IMR-90 (cell line): ENCODE measurements at regions not wholly inside any gene's neighbourhood (a gene's known extent, or its start where the extent isn't known, plus 50 kb on each side); places are given as distances from the start of the nearest gene placed in this dataset.

Experiments used
- ATAC-seq: fragments of 200-7000 bp; cut with Tn5 transposase; 2 replicates; pipeline ENCODE4 v1.9.1; 2020; ENCODE audit warnings: low read depth, mild to moderate bottlenecking, moderate library complexity
- BruUV-seq: library from RNA; stranded (reverse); fragments of 400-500 nt; replicated peaks from 2 replicates; lab custom pipeline; 2021; lab: Mats Ljungman, UMichigan
- CTCF ChIA-PET: fragments of 300-600 bp; formaldehyde crosslinking; extraction: SDS; loops from one replicate; lab custom pipeline; 2021; ENCODE audit warnings: antibody characterized with exemption; lab: Yijun Ruan, JAX
- POLR2A ChIA-PET: fragments of 300-600 bp; sonication (Branson Sonifier 250); formaldehyde crosslinking; loops from one replicate; lab custom pipeline; 2022; ENCODE audit warnings: antibody characterized with exemption; ENCODE audit not compliant: unreplicated experiment; lab: Charles Lee
- DNase-seq: peaks from one replicate; pipeline ENCODE4 v3.0.0; 2013
- H2AFZ ChIP-seq: replicated peaks from 2 replicates; pipeline ENCODE3; 2013; ENCODE audit warnings: low read length, mild to moderate bottlenecking; ENCODE audit not compliant: poor library complexity
- H2AK5ac ChIP-seq: 2 replicates; pipeline ENCODE4 v1.6.1; 2013; ENCODE audit warnings: low read depth, low read length, inconsistent platforms
- H2AK9ac ChIP-seq: replicated peaks from 2 replicates; pipeline ENCODE3; 2013; ENCODE audit warnings: mild to moderate bottlenecking, low read depth, low read length, moderate library complexity; ENCODE audit not compliant: poor library complexity
- H2BK120ac ChIP-seq: 2 replicates; pipeline ENCODE4 v1.6.1; 2013; ENCODE audit warnings: low read depth, low read length, inconsistent platforms
- H2BK15ac ChIP-seq: 3 replicates; pipeline ENCODE4 v1.6.1; 2013; ENCODE audit warnings: low read depth, low read length, inconsistent platforms
- H2BK20ac ChIP-seq: 2 replicates; pipeline ENCODE4 v1.6.1; 2013; ENCODE audit warnings: low read depth, mild to moderate bottlenecking, inconsistent platforms, low read length, moderate library complexity
- H2BK5ac ChIP-seq: 2 replicates; pipeline ENCODE4 v1.6.1; 2013; ENCODE audit warnings: mild to moderate bottlenecking, low read depth, low read length, inconsistent platforms; ENCODE audit not compliant: poor library complexity, severe bottlenecking
- H3K14ac ChIP-seq: replicated peaks from 2 replicates; pipeline ENCODE4 v1.6.1; 2013; ENCODE audit warnings: low read depth, low read length, inconsistent platforms
- H3K18ac ChIP-seq: 2 replicates; pipeline ENCODE4 v1.6.1; 2013; ENCODE audit warnings: low read depth, low read length, control low read depth
- H3K23ac ChIP-seq: 2 replicates; pipeline ENCODE4 v1.6.1; 2013; ENCODE audit warnings: low read depth, low read length, inconsistent platforms
- H3K27ac ChIP-seq: 2 replicates; pipeline ENCODE4 v1.5.1; 2013; ENCODE audit warnings: mild to moderate bottlenecking, control low read depth, low read length; ENCODE audit not compliant: insufficient read depth
- H3K27me3 ChIP-seq: 2 replicates; pipeline ENCODE4 v1.6.1; 2013; ENCODE audit warnings: low read length; ENCODE audit not compliant: control insufficient read depth, insufficient read depth
- H3K36me3 ChIP-seq: 2 replicates; pipeline ENCODE4 v1.6.1; 2013; ENCODE audit warnings: low read length, mixed read lengths; ENCODE audit not compliant: control insufficient read depth, insufficient read depth
- H3K4ac ChIP-seq: 2 replicates; pipeline ENCODE4 v1.6.1; 2013; ENCODE audit warnings: low read depth, low read length, inconsistent platforms
- H3K4me1 ChIP-seq: 2 replicates; pipeline ENCODE4 v1.6.1; 2013; ENCODE audit warnings: low read length, mixed read lengths; ENCODE audit not compliant: control insufficient read depth, insufficient read depth
- H3K4me2 ChIP-seq: 2 replicates; pipeline ENCODE4 v1.6.1; 2013; ENCODE audit warnings: low read depth, mild to moderate bottlenecking, control low read depth, low read length, moderate library complexity
- H3K4me3 ChIP-seq: 2 replicates; pipeline ENCODE4 v1.5.1; 2013; ENCODE audit warnings: low read depth, mild to moderate bottlenecking, control low read depth, low read length, moderate library complexity; ENCODE audit not compliant: insufficient read depth
- H3K56ac ChIP-seq: 2 replicates; pipeline ENCODE4 v1.6.1; 2013; ENCODE audit warnings: low read length, inconsistent platforms; ENCODE audit not compliant: insufficient read depth; ENCODE audit errors: extremely low read depth
- H3K79me1 ChIP-seq, 2 experiments: 2 replicates each; pipeline ENCODE4 v1.6.1; 2013; ENCODE audit warnings: low read length in 2 of 2, inconsistent platforms in 1 of 2, low read depth in 1 of 2
- H3K9ac ChIP-seq: 2 replicates; pipeline ENCODE4 v1.6.1; 2013; ENCODE audit warnings: low read depth, low read length, control low read depth
- H3K9me1 ChIP-seq: 2 replicates; pipeline ENCODE4 v1.6.1; 2013; ENCODE audit warnings: low read length, inconsistent platforms; ENCODE audit not compliant: insufficient read depth
- H3K9me3 ChIP-seq: 2 replicates; pipeline ENCODE4 v1.6.1; 2013; ENCODE audit warnings: low read length; ENCODE audit not compliant: control insufficient read depth, insufficient read depth
- H4K20me1 ChIP-seq: 2 replicates; pipeline ENCODE4 v1.6.1; 2013; ENCODE audit warnings: low read length, inconsistent platforms; ENCODE audit not compliant: insufficient read depth
- H4K5ac ChIP-seq: 2 replicates; pipeline ENCODE4 v1.6.1; 2013; ENCODE audit warnings: mild to moderate bottlenecking, low read depth, low read length, control low read depth
- H4K8ac ChIP-seq, 2 experiments: 2 replicates each; pipeline ENCODE4 v1.6.1; 2013; ENCODE audit warnings: low read depth in 2 of 2, low read length in 2 of 2, control low read depth in 1 of 2, inconsistent platforms in 1 of 2
- H4K91ac ChIP-seq: 2 replicates; pipeline ENCODE4 v1.6.1; 2013; ENCODE audit warnings: low read depth, low read length, inconsistent platforms; ENCODE audit not compliant: insufficient read depth
- RCOR1 ChIP-seq: IDR thresholded peaks from 2 replicates; pipeline ENCODE4 v1.6.1; 2012; ENCODE audit warnings: mild to moderate bottlenecking, low read length, improper control_type of control experiment; ENCODE audit not compliant: insufficient replicate concordance
- WGBS, 2 experiments: methylation state at CpG; one replicate each; pipeline versions ENCODE4 v1.1.5 to v1.1.7; 2013; ENCODE audit warnings: missing lambda C conversion rate in 2 of 2; ENCODE audit not compliant: insufficient read length in 1 of 2; ENCODE audit errors: extremely low coverage in 2 of 2; 5-methylcytosine and 5-hydroxymethylcytosine counted together
- dilution Hi-C: fragments of 300-500 bp; cut with HindIII; formaldehyde crosslinking; loops from one replicate; pipeline ENCODE4 v1.14.3; 2018; ENCODE audit warnings: low sequenced_read_pairs; ENCODE audit not compliant: unreplicated experiment
- in situ Hi-C: fragments of 300-500 bp; cut with MboI; formaldehyde crosslinking; loops from 3 replicates; pipeline ENCODE4 v1.14.3; 2019; ENCODE audit warnings: low sequenced_read_pairs, inconsistent platforms, mixed read lengths
- intact Hi-C: fragments of 100-400 bp; cut with micrococcal nuclease; formaldehyde crosslinking; loops from 2 replicates; pipeline ENCODE4 v1.10.0; 2022
- TF ChIP-seq, protein P1 (sequence below): conservative IDR thresholded peaks from 2 replicates; pipeline ENCODE4 v1.5.1; 2012; ENCODE audit warnings: mild to moderate bottlenecking, low read depth, low read length, improper control_type of control experiment

DNA sequence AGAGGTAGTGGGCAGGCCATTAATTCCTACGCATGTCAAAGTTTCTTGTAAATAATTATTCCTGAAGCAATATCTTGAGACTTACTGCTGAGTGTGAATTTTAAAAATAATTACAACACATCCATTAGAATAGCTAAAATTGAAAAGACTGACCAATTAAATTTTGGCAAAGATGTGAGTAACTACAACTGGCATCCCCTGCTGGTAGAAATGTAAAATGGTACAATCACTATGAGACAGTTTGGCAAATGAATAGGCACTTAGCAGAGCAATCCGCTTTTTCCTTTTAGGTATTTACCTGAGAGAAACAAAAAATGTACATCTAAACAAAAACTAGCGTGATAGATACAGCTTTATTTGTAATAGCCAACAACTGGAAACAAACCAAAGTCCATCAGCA, 798.9 kb downstream of the BRINP3 start:
- intact Hi-C loops, result no loop called here

More for the DNA sequence above, 798.9 kb downstream of the BRINP3 start:
- no peaks in the 10 kb centered on the region for H3K9me3 ChIP-seq
- H3K23ac ChIP-seq, result no peak overlapping the region
- TF ChIP-seq RCOR1, result no peak
- TF ChIP-seq, protein P1, sequence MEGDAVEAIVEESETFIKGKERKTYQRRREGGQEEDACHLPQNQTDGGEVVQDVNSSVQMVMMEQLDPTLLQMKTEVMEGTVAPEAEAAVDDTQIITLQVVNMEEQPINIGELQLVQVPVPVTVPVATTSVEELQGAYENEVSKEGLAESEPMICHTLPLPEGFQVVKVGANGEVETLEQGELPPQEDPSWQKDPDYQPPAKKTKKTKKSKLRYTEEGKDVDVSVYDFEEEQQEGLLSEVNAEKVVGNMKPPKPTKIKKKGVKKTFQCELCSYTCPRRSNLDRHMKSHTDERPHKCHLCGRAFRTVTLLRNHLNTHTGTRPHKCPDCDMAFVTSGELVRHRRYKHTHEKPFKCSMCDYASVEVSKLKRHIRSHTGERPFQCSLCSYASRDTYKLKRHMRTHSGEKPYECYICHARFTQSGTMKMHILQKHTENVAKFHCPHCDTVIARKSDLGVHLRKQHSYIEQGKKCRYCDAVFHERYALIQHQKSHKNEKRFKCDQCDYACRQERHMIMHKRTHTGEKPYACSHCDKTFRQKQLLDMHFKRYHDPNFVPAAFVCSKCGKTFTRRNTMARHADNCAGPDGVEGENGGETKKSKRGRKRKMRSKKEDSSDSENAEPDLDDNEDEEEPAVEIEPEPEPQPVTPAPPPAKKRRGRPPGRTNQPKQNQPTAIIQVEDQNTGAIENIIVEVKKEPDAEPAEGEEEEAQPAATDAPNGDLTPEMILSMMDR, result 0 out of 2 replicates have a peak, but pooled peaks have one; percentile 20
- in situ Hi-C loops, result no loop called here
- no peak overlapping the region for H3K4ac ChIP-seq
- no peak overlapping the region for H2AFZ ChIP-seq
- no TSS peak for BruUV-seq
- ChIA-PET POLR2A (no interaction called here), CTCF (no interaction called here)
- H3K9me1 ChIP-seq, result no peaks in the 10 kb centered on the region
- no peaks in the 10 kb centered on the region for H3K27me3 ChIP-seq
- no peak overlapping the region for H2BK5ac ChIP-seq
- H3K27ac ChIP-seq, result no peak overlapping the region
- H4K91ac ChIP-seq, result no peak overlapping the region
- no peak overlapping the region for H2AK9ac ChIP-seq
- no peak overlapping the region for H2BK15ac ChIP-seq
- H2BK20ac ChIP-seq, result no peak overlapping the region
- H3K79me1 ChIP-seq, result no peaks in the 10 kb centered on the region
- WGBS, 2 experiments, result no CpG with 5 or more reads among the region's 3 CpGs
- no peak for DNase-seq
- no peak overlapping the region for H3K4me2 ChIP-seq
- dilution Hi-C loops, result no loop called here
- no peak for ATAC-seq
- no peaks in the 10 kb centered on the region for H3K36me3 ChIP-seq
- H2BK120ac ChIP-seq, result no peak overlapping the region
- no peak overlapping the region for H3K14ac ChIP-seq
- H4K20me1 ChIP-seq, result no peaks in the 10 kb centered on the region
- H3K56ac ChIP-seq, result no peak overlapping the region
- no peak overlapping the region for H3K18ac ChIP-seq
- no peak overlapping the region for H3K4me3 ChIP-seq
- no peak overlapping the region for H2AK5ac ChIP-seq
- no peak overlapping the region for H4K5ac ChIP-seq
- no peaks in the 10 kb centered on the region for H3K4me1 ChIP-seq
- no peak overlapping the region for H3K9ac ChIP-seq
- H4K8ac ChIP-seq, result no peak overlapping the region
